ENCODE measurements at regions not wholly inside any gene's neighbourhood (a gene's known extent, or its start where the extent isn't known, plus 50 kb on each side); places are given as distances from the start of the nearest gene placed in this dataset.

- in situ Hi-C loops (cut with MboI; ENCODE audit: low sequenced_read_pairs), result no loop called here
- Histone ChIP-seq H3K4me1 (no peaks in the 10 kb centered on the region), H3K9me3 (no peaks in the 10 kb centered on the region), H3K4me3 (no peak overlapping the region), H3K36me3 (replicated peaks) (no peaks in the 10 kb centered on the region), H3K27me3 (ENCODE audit: low read depth) (no peaks in the 10 kb centered on the region)
- no peak for DNase-seq (ENCODE audit: low spot score in 2 of 2)
Measured at GRCh38 chr10:42111661-42112330, 526.6 kb downstream of the ZNF33B start.

GRCh38 chr10:42111076-42111475 lies 527.3 kb downstream of the ZNF33B start:
- H3K36me3 ChIP-seq (replicated peaks), result no peaks in the 10 kb centered on the region
- no peaks in the 10 kb centered on the region; the same call in 1 of the 2 replicates for H3K9me3 ChIP-seq
- in situ Hi-C loops (cut with MboI; ENCODE audit: low sequenced_read_pairs), result no loop called here
- no peaks in the 10 kb centered on the region for H3K27me3 ChIP-seq (ENCODE audit: low read depth)
- no peaks in the 10 kb centered on the region for H3K4me1 ChIP-seq
- no peak overlapping the region for H3K4me3 ChIP-seq
- DNase-seq (ENCODE audit: low spot score in 2 of 2), result no peak
